HL-60 (cell line): ENCODE measurements at regions not wholly inside any gene's neighbourhood (a gene's known extent, or its start where the extent isn't known, plus 50 kb on each side); places are given as distances from the start of the nearest gene placed in this dataset.

ENCODE experiments used
- GABPA ChIP-seq: IDR thresholded peaks from 2 replicates; pipeline ENCODE4 v1.6.1; 2012; ENCODE audit warnings: low read depth
- REST ChIP-seq: IDR thresholded peaks from 2 replicates; pipeline ENCODE4 v1.6.1; 2012; ENCODE audit warnings: low read depth; ENCODE audit not compliant: insufficient replicate concordance
- SPI1 ChIP-seq: IDR thresholded peaks from 2 replicates; pipeline ENCODE4 v1.6.1; 2012; ENCODE audit warnings: low read depth, mild to moderate bottlenecking, borderline replicate concordance
- TF ChIP-seq, protein P1 (sequence below): IDR thresholded peaks from one replicate; pipeline ENCODE4 v1.5.1; 2011; ENCODE audit warnings: low read length, control low read depth, inconsistent platforms; ENCODE audit not compliant: insufficient read depth

- no peak for TF ChIP-seq REST
- TF ChIP-seq GABPA: no peak
- TF ChIP-seq, protein P1, sequence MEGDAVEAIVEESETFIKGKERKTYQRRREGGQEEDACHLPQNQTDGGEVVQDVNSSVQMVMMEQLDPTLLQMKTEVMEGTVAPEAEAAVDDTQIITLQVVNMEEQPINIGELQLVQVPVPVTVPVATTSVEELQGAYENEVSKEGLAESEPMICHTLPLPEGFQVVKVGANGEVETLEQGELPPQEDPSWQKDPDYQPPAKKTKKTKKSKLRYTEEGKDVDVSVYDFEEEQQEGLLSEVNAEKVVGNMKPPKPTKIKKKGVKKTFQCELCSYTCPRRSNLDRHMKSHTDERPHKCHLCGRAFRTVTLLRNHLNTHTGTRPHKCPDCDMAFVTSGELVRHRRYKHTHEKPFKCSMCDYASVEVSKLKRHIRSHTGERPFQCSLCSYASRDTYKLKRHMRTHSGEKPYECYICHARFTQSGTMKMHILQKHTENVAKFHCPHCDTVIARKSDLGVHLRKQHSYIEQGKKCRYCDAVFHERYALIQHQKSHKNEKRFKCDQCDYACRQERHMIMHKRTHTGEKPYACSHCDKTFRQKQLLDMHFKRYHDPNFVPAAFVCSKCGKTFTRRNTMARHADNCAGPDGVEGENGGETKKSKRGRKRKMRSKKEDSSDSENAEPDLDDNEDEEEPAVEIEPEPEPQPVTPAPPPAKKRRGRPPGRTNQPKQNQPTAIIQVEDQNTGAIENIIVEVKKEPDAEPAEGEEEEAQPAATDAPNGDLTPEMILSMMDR: no peak
- TF ChIP-seq SPI1: no peak
Measured at GRCh38 chr5:175115831-175116230, 328.2 kb downstream of the DRD1 start.
